SU-DHL-6 (cell line): ENCODE measurements at regions not wholly inside any gene's neighbourhood (a gene's known extent, or its start where the extent isn't known, plus 50 kb on each side); places are given as distances from the start of the nearest gene placed in this dataset.

Source experiments
- CTCF ChIP-seq: fragments of 200-600 bp; sonication (generic); IDR thresholded peaks from one replicate; pipeline ENCODE4 v1.5.1; 2017; ENCODE audit warnings: antibody characterized with exemption, mild to moderate bottlenecking, low read length, moderate library complexity; ENCODE audit not compliant: insufficient read depth, poor library complexity, severe bottlenecking
- EZH2phosphoT487 ChIP-seq: fragments of 200-600 bp; sonication (generic), shearing (Covaris generic); conservative IDR thresholded peaks from 2 replicates; pipeline ENCODE4 v1.6.1; 2018; ENCODE audit warnings: mild to moderate bottlenecking, antibody characterized with exemption, low read length, moderate library complexity, mixed read lengths

GRCh38 chrX:82695066-82695465 is 813.0 kb upstream of the POU3F4 start:
- no peak for TF ChIP-seq CTCF
- no peak for TF ChIP-seq EZH2phosphoT487
